HCT116 (cell line): ENCODE measurements at regions not wholly inside any gene's neighbourhood (a gene's known extent, or its start where the extent isn't known, plus 50 kb on each side); places are given as distances from the start of the nearest gene placed in this dataset.

Source experiments
- ATAC-seq: fragments of 200-7000 bp; cut with Tn5 transposase; 2 replicates; pipeline ENCODE4 v1.9.1; 2020; ENCODE audit warnings: mild to moderate bottlenecking, moderate library complexity
- BruUV-seq: library from RNA; stranded (reverse); fragments of 400-500 nt; replicated peaks from 2 replicates; lab custom pipeline; 2021; lab: Mats Ljungman, UMichigan
- CTCF ChIA-PET: fragments of 300-600 bp; sonication (Branson Sonifier 250); formaldehyde crosslinking; loops from one replicate; lab custom pipeline; 2021; ENCODE audit warnings: antibody characterized with exemption; lab: Charles Lee
- POLR2A ChIA-PET: fragments of 300-600, 350-600 bp; sonication (Branson Sonifier 250); formaldehyde crosslinking; loops from one replicate; lab custom pipeline; 2021; ENCODE audit warnings: antibody characterized with exemption; lab: Charles Lee
- RAD21 ChIA-PET, 2 experiments: fragments of 300-600 bp; sonication (Branson Sonifier 250); formaldehyde crosslinking; loops; one replicate each; lab custom pipeline; 2023; ENCODE audit warnings: low total read pairs in 2 of 2; ENCODE audit not compliant: uncharacterized antibody in 2 of 2, unreplicated experiment in 2 of 2, low non-redundant PET in 1 of 2; lab: Charles Lee
- DNase-seq: peaks from one replicate; pipeline ENCODE4 v3.0.0-alpha.2; 2010; ENCODE audit warnings: low read depth, low spot score
- H2AFZ ChIP-seq: fragments of 200-600 bp; shearing (Covaris generic), sonication (generic); 2 replicates; pipeline ENCODE4 v1.6.1; 2017; ENCODE audit warnings: low read depth, mixed run types, mixed read lengths, antibody characterized with exemption, low read length; ENCODE audit not compliant: poor library complexity, severe bottlenecking
- H3K27ac ChIP-seq: 2 replicates; pipeline ENCODE4 v1.5.1; 2012; ENCODE audit warnings: low read depth, low read length
- H3K27me3 ChIP-seq: fragments of 200-600 bp; sonication (generic); 2 replicates; pipeline ENCODE4 v1.6.1; 2016; ENCODE audit warnings: mixed run types, low read length, mixed read lengths; ENCODE audit not compliant: insufficient read depth
- H3K36me3 ChIP-seq, 2 experiments: fragments of 200-500 bp in 1 of 2; fragments of 200-600 bp in 1 of 2; sonication (Bioruptor generic) in 1 of 2; sonication (generic) in 1 of 2; 2 replicates each; pipeline versions ENCODE4 v1.5.1 to v1.6.1; 2014 to 2016; ENCODE audit warnings: low read length in 2 of 2, inconsistent platforms in 1 of 2, mixed read lengths in 1 of 2, mixed run types in 1 of 2; ENCODE audit not compliant: insufficient read depth in 2 of 2, control insufficient read depth in 1 of 2
- H3K4me1 ChIP-seq, 2 experiments: fragments of 200-600 bp in 1 of 2; sonication (generic) in 1 of 2; 2 replicates each; pipeline versions ENCODE4 v1.5.1 to v1.6.1; 2012 to 2017; ENCODE audit warnings: low read length in 2 of 2, inconsistent platforms in 1 of 2, mild to moderate bottlenecking in 1 of 2, mixed read lengths in 1 of 2, mixed run types in 1 of 2, moderate library complexity in 1 of 2; ENCODE audit not compliant: insufficient read depth in 2 of 2, control insufficient read depth in 1 of 2
- H3K4me2 ChIP-seq: fragments of 200-600 bp; sonication (generic); 2 replicates; pipeline ENCODE4 v1.6.1; 2017; ENCODE audit warnings: mixed run types, low read length, mixed read lengths
- H3K4me3 ChIP-seq, 2 experiments: fragments of 200-600 bp in 1 of 2; sonication (generic) in 1 of 2; replicated peaks in 1 of 2; 2 replicates each; pipeline ENCODE4 v1.5.1; 2011 to 2016; ENCODE audit warnings: low read length in 2 of 2, control low read depth in 1 of 2, low read depth in 1 of 2, mild to moderate bottlenecking in 1 of 2, mixed read lengths in 1 of 2, mixed run types in 1 of 2
- H3K79me2 ChIP-seq: fragments of 200-600 bp; sonication (generic); 2 replicates; pipeline ENCODE4 v1.6.1; 2017; ENCODE audit warnings: mild to moderate bottlenecking, mixed run types, low read length, moderate library complexity, mixed read lengths; ENCODE audit not compliant: insufficient read depth
- H3K9ac ChIP-seq: fragments of 200-600 bp; sonication (generic); 2 replicates; pipeline ENCODE4 v1.6.1; 2016; ENCODE audit warnings: low read length, mixed read lengths
- H3K9me2 ChIP-seq: fragments of 200-600 bp; sonication (generic), shearing (Covaris generic); 2 replicates; pipeline ENCODE4 v1.6.1; 2017; ENCODE audit warnings: mixed run types, mild to moderate bottlenecking, moderate library complexity; ENCODE audit not compliant: insufficient read depth
- H3K9me3 ChIP-seq, 2 experiments: fragments of 200-500 bp in 1 of 2; fragments of 200-600 bp in 1 of 2; sonication (Bioruptor generic) in 1 of 2; sonication (generic) in 1 of 2; 2 replicates each; pipeline ENCODE4 v1.6.1; 2014 to 2017; ENCODE audit warnings: low read length in 2 of 2, mixed read lengths in 2 of 2, inconsistent platforms in 1 of 2, low read depth in 1 of 2, mild to moderate bottlenecking in 1 of 2, mixed run types in 1 of 2, moderate library complexity in 1 of 2; ENCODE audit not compliant: control insufficient read depth in 1 of 2, insufficient read depth in 1 of 2
- H4K20me1 ChIP-seq: fragments of 200-600 bp; sonication (generic), shearing (Covaris generic); 2 replicates; pipeline ENCODE4 v1.6.1; 2017; ENCODE audit warnings: mixed run types, mild to moderate bottlenecking, moderate library complexity; ENCODE audit not compliant: insufficient read depth
- CEBPB ChIP-seq: IDR thresholded peaks from 2 replicates; pipeline ENCODE4 v1.6.1; 2012; ENCODE audit warnings: low read depth
- EZH2 ChIP-seq: fragments of 200-600 bp; sonication (generic); IDR thresholded peaks from 2 replicates; pipeline ENCODE4 v1.6.1; 2017; ENCODE audit warnings: antibody characterized with exemption, mixed run types
- JUND ChIP-seq: IDR thresholded peaks from 2 replicates; pipeline ENCODE4 v1.6.1; 2012
- POLR2A ChIP-seq: IDR thresholded peaks from 2 replicates; pipeline ENCODE4 v1.7.0; 2011; ENCODE audit warnings: borderline replicate concordance; ENCODE audit not compliant: insufficient read depth, insufficient read length; ENCODE audit errors: extremely low read depth
- POLR2AphosphoS5 ChIP-seq: IDR thresholded peaks from 2 replicates; pipeline ENCODE4 v1.6.1; 2011; ENCODE audit warnings: mild to moderate bottlenecking, low read depth, low read length, moderate library complexity
- SIN3A ChIP-seq: IDR thresholded peaks from 2 replicates; pipeline ENCODE4 v1.6.1; 2012; ENCODE audit warnings: low read depth
- SP1 ChIP-seq: IDR thresholded peaks from 2 replicates; pipeline ENCODE4 v1.6.1; 2012; ENCODE audit warnings: low read depth
- SRF ChIP-seq: IDR thresholded peaks from 2 replicates; pipeline ENCODE4 v1.6.1; 2012; ENCODE audit warnings: low read depth
- ZNF274 ChIP-seq: fragments of 200-500 bp; sonication (Bioruptor generic); IDR thresholded peaks from 2 replicates; pipeline ENCODE4 v1.6.1; 2014; ENCODE audit warnings: mild to moderate bottlenecking, low read depth, low read length, inconsistent platforms
- intact Hi-C: fragments of 100-400 bp; cut with micrococcal nuclease; formaldehyde crosslinking; loops from 2 replicates; pipeline ENCODE4 v1.10.0; 2022
- TF ChIP-seq, protein P1 (sequence below): IDR thresholded peaks from 2 replicates; pipeline ENCODE4 v1.6.1; 2012; ENCODE audit warnings: low read depth
- TF ChIP-seq, protein P2 (sequence below): IDR thresholded peaks from 2 replicates; pipeline ENCODE4 v1.6.1; 2012

DNA sequence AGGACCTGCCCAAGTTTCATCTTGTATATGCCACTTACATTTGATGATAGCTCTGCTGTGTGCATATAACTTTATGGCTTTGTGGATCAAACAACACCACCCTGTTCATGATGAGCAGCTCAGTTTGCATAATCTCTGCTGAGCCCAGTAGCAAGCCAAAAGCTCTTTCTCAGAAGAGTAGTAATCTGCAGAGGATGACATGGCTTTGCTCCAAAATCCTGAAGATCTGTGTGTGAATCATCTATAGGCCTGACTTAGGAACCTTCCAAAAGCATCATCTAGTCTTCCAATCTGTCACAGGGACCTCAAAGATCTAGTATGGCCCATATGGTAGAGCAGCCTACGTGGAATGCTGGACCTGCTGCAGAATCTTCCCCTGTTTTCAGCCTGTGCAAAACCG is 394.6 kb downstream of the PSAT1 start (continued):
- TF ChIP-seq, protein P1, sequence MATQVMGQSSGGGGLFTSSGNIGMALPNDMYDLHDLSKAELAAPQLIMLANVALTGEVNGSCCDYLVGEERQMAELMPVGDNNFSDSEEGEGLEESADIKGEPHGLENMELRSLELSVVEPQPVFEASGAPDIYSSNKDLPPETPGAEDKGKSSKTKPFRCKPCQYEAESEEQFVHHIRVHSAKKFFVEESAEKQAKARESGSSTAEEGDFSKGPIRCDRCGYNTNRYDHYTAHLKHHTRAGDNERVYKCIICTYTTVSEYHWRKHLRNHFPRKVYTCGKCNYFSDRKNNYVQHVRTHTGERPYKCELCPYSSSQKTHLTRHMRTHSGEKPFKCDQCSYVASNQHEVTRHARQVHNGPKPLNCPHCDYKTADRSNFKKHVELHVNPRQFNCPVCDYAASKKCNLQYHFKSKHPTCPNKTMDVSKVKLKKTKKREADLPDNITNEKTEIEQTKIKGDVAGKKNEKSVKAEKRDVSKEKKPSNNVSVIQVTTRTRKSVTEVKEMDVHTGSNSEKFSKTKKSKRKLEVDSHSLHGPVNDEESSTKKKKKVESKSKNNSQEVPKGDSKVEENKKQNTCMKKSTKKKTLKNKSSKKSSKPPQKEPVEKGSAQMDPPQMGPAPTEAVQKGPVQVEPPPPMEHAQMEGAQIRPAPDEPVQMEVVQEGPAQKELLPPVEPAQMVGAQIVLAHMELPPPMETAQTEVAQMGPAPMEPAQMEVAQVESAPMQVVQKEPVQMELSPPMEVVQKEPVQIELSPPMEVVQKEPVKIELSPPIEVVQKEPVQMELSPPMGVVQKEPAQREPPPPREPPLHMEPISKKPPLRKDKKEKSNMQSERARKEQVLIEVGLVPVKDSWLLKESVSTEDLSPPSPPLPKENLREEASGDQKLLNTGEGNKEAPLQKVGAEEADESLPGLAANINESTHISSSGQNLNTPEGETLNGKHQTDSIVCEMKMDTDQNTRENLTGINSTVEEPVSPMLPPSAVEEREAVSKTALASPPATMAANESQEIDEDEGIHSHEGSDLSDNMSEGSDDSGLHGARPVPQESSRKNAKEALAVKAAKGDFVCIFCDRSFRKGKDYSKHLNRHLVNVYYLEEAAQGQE, result no peak
- TF ChIP-seq SP1, result no peak
- no peak for TF ChIP-seq CEBPB
- TF ChIP-seq, protein P2, sequence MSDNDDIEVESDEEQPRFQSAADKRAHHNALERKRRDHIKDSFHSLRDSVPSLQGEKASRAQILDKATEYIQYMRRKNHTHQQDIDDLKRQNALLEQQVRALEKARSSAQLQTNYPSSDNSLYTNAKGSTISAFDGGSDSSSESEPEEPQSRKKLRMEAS, result no peak
- TF ChIP-seq SRF, result no peak

DNA sequence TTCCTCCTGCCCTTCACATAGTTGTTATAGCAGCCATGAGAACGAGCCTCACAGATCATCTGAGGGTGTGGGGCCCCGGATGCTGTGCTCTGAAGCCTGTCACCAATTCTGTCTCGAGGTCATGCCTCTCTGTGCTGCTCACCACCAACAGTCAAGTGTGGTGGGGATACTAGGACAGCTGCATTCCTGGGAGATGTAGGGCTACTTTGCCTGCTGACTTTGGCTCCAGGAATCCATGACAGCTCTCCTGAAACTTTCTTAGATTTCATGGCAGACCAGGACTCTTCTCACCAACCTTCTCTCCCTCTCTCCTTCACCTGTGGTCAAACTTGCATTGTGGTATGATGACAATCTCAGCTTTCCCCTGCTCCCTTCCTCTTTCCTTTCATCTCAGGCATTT is 395.9 kb downstream of the PSAT1 start:
- Histone ChIP-seq H3K27ac (no peak overlapping the region), H3K9ac (no peak overlapping the region), H3K4me2 (no peak overlapping the region), H3K4me3 (no peak overlapping the region), H3K4me1 (no peaks in the 10 kb centered on the region), H3K9me3 (no peaks in the 10 kb centered on the region)
- CTCF ChIA-PET, result no interaction called here
- ATAC-seq, result no peak
- no TSS peak for BruUV-seq
- RAD21 ChIA-PET, result no interaction called here
- TF ChIP-seq POLR2AphosphoS5 (no peak), SIN3A (no peak), JUND (no peak), EZH2 (no peak), POLR2A (no peak), CEBPB (no peak), ZNF274 (no peak), SRF (no peak)
- TF ChIP-seq, protein P2, result no peak
- TF ChIP-seq, all 23 proteins: peak for 0
- POLR2A ChIA-PET, result no interaction called here
- H3K9me2 ChIP-seq, result no peaks in the 10 kb centered on the region
- no peaks in the 10 kb centered on the region for H3K27me3 ChIP-seq
- H3K36me3 ChIP-seq, result no peaks in the 10 kb centered on the region
- no peak for DNase-seq
- no peaks in the 10 kb centered on the region for H4K20me1 ChIP-seq
- H2AFZ ChIP-seq, result no peak overlapping the region
- intact Hi-C loops, result no loop called here
- H3K79me2 ChIP-seq, result no peaks in the 10 kb centered on the region
